ENCODE measurements at regions not wholly inside any gene's neighbourhood (a gene's known extent, or its start where the extent isn't known, plus 50 kb on each side); places are given as distances from the start of the nearest gene placed in this dataset.

DNA sequence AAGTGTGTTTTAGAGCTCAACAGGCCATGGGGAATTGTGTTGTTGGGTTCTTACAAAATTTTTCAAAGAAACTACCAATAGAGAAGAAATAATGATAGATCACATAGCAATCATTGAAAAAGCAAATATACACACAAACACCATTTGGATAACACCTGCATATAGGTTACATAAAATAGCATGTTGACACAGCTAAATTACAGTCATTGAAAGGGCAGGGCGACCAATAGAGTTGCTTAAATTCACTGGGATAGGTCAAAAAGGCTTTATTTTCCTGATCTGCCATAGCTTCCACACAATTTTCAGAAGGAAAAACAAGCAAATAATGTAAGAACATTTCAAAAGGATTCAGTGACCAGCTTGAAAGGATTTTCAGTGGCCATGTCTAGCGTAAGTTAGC lies 57.9 kb upstream of the FGGY start:
- no peak for DNase-seq (ENCODE audit: low spot score)

DNA sequence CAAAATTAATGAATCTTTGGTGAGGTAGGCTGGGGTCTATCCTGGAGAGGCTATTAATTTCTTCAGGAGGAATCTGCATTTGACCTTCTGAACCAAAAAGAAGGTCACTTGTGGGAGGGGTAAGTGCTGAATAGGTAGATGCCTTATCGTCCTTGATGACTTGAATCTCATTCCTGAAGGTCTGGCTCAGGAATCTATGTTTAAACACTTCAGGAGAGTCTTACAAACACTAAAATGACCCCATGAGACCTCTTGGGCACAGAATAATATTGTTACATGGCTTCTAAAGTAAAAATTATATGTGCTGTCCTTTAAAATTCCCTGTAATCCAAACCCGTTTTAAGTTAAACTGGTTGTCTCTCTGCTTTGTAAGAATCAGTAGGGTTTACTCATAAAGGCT lies 55.0 kb upstream of the FGGY start:
- no peak for DNase-seq (ENCODE audit: low spot score)

DNA sequence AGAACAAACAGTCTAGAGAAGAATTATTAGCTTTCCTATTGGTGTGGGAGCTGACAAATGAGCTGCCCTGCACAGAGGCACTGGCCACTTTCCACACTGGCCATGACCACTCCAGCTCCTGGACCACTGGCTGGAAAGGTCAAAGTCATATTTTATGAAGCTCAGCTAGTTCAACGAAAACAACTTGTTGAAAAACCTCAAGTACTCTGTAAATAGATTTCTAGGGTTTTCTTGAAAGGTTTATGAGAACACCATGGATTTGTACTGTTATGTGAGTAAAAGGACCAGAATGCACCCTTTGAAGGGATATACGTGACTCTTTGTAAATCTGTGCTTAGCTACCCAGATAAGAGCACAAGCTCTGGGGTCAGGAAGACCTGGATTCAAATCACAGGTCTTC lies 54.5 kb upstream of the FGGY start:
- no peak for DNase-seq (ENCODE audit: low spot score)

DNA sequence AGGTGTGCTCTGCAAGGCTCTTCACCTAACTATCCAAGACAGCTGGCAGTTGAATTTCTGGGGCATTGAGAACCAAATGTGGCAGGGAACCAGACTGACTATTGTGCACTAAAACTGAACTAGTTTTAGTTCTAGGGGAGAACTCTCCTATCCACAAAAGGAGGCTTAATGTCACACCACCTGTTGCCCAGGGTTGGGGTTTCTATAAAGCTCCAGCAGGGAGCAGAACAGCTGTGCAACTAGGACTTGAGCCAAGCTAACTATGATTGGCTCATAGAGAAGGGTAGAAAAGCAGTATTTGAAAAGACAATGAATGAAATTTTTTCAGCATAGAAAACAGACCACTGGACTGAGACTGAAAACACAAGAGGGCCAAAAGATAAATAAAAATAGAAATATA lies 53.3 kb upstream of the FGGY start:
- no peak for DNase-seq (ENCODE audit: low spot score)

DNA sequence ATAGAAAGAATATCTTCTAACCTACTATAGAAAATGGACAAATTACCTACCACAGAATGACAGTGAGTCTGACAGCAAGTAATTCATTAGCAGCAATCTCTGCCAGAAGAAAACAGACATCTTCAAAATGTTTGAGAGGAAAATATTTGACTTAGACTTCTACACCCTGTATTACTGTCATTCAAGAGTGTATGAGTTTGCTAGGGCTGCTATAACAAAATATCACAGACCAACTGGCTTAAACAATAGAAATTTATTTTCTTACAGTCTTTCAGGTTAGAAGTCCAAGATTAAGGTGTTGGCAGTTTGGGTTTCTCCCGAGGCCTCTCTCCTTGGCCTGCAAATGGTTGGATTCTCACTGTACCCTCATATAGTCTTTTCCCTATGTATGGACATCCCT lies 52.9 kb upstream of the FGGY start:
- DNase-seq (ENCODE audit: low spot score), result no peak

DNA sequence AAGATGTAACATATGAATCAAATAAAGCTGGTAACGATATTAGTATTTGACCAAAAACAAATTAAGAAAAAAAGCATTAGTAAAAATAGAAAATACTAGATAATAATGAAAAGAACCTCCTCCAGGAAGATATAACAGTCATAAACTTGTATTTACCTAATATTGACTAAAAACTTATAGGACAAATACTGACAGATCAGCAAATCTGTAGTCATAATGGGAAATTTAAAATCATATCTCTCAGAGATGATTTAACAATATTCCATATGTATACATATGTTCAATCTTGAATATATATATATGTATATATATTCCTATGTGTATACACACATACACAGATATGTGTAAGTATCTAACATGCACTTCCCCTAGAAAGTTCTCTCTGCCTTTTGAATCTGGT lies 52.0 kb upstream of the FGGY start:
- no peak for DNase-seq (ENCODE audit: low spot score)
